ENCODE measurements at regions not wholly inside any gene's neighbourhood (a gene's known extent, or its start where the extent isn't known, plus 50 kb on each side); places are given as distances from the start of the nearest gene placed in this dataset.

GRCh38 chr9:13360188-13360587 is 80.7 kb upstream of the MPDZ start:
- Mint-ChIP-seq H3K4me1 (no peaks in the 10 kb centered on the region), H3K4me3 (no peak overlapping the region), H3K27me3 (no peaks in the 10 kb centered on the region), H3K9me3 (peaks cover 0 to 10% (median 1%) of the 10 kb centered on the region in 7 donors), H3K36me3 (no peaks in the 10 kb centered on the region), H3K27ac (no peak overlapping the region)
- H3K27ac ChIP-seq (ENCODE audit: insufficient read depth, low read length, poor library complexity, severe bottlenecking), result no peak overlapping the region
- no peak overlapping the region for H3K4me3 ChIP-seq (ENCODE audit: low read depth, low read length)
- no peaks in the 10 kb centered on the region for H3K4me1 ChIP-seq (ENCODE audit: control insufficient read depth, insufficient read depth, low read length, poor library complexity, severe bottlenecking)
- DNase-seq (no peak), ATAC-seq (ENCODE audit: low read depth in 2 of 2) (no peak)
- no peaks in the 10 kb centered on the region for H3K36me3 ChIP-seq (ENCODE audit: control insufficient read depth, insufficient read depth, low read length)
- no peaks in the 10 kb centered on the region for H3K27me3 ChIP-seq (ENCODE audit: control insufficient read depth, insufficient read depth, low read length)
- no peaks in the 10 kb centered on the region for H3K9me3 ChIP-seq (ENCODE audit: control insufficient read depth in 2 of 2, low read length in 2 of 2)

- Mint-ChIP-seq H3K4me3 (no peak overlapping the region), H3K4me1 (no peaks in the 10 kb centered on the region), H3K9me3 (peaks cover 0 to 4% (median 0%) of the 10 kb centered on the region in 7 donors), H3K27me3 (no peaks in the 10 kb centered on the region), H3K36me3 (no peaks in the 10 kb centered on the region), H3K27ac (no peak overlapping the region)
- ATAC-seq (ENCODE audit: low read depth in 2 of 2), result no peak
- Histone ChIP-seq H3K27ac (ENCODE audit: insufficient read depth, low read length, poor library complexity, severe bottlenecking) (no peak overlapping the region), H3K9me3 (ENCODE audit: control insufficient read depth in 2 of 2, low read length in 2 of 2) (no peaks in the 10 kb centered on the region), H3K27me3 (ENCODE audit: control insufficient read depth, insufficient read depth, low read length) (no peaks in the 10 kb centered on the region), H3K4me3 (ENCODE audit: low read depth, low read length) (no peak overlapping the region), H3K36me3 (ENCODE audit: control insufficient read depth, insufficient read depth, low read length) (no peaks in the 10 kb centered on the region), H3K4me1 (ENCODE audit: control insufficient read depth, insufficient read depth, low read length, poor library complexity, severe bottlenecking) (no peaks in the 10 kb centered on the region)
- no peak for DNase-seq
Observed at GRCh38 chr9:13358128-13358527, 78.6 kb upstream of the MPDZ start.

GRCh38 chr9:13354733-13355132 is 75.2 kb upstream of the MPDZ start:
- ATAC-seq (ENCODE audit: low read depth in 2 of 2) (no peak), DNase-seq (no peak)
- Mint-ChIP-seq H3K9me3 (peaks cover 0 to 4% (median 0%) of the 10 kb centered on the region in 7 donors), H3K27ac (no peak overlapping the region), H3K36me3 (no peaks in the 10 kb centered on the region), H3K4me1 (no peaks in the 10 kb centered on the region), H3K27me3 (no peaks in the 10 kb centered on the region), H3K4me3 (no peak overlapping the region)
- Histone ChIP-seq H3K36me3 (ENCODE audit: control insufficient read depth, insufficient read depth, low read length) (no peaks in the 10 kb centered on the region), H3K4me1 (ENCODE audit: control insufficient read depth, insufficient read depth, low read length, poor library complexity, severe bottlenecking) (no peaks in the 10 kb centered on the region), H3K9me3 (ENCODE audit: control insufficient read depth in 2 of 2, low read length in 2 of 2) (no peaks in the 10 kb centered on the region), H3K4me3 (ENCODE audit: low read depth, low read length) (no peak overlapping the region), H3K27me3 (ENCODE audit: control insufficient read depth, insufficient read depth, low read length) (no peaks in the 10 kb centered on the region), H3K27ac (ENCODE audit: insufficient read depth, low read length, poor library complexity, severe bottlenecking) (no peak overlapping the region)

GRCh38 chr9:13352451-13352979 is 73.0 kb upstream of the MPDZ start:
- Histone ChIP-seq H3K27me3 (ENCODE audit: control insufficient read depth, insufficient read depth, low read length) (no peaks in the 10 kb centered on the region), H3K27ac (ENCODE audit: insufficient read depth, low read length, poor library complexity, severe bottlenecking) (no peak overlapping the region)
- no peaks in the 10 kb centered on the region for H3K27me3 Mint-ChIP-seq

GRCh38 chr9:13351778-13352386 is 72.4 kb upstream of the MPDZ start:
- no peak overlapping the region for H3K27ac Mint-ChIP-seq
- H3K4me1 ChIP-seq (ENCODE audit: control insufficient read depth, insufficient read depth, low read length, poor library complexity, severe bottlenecking), result no peaks in the 10 kb centered on the region
- H3K4me3 ChIP-seq (ENCODE audit: low read depth, low read length), result no peak overlapping the region
- no peak overlapping the region for H3K4me3 Mint-ChIP-seq
- H3K36me3 Mint-ChIP-seq, result no peaks in the 10 kb centered on the region
- peaks cover 0 to 1% (median 0%) of the 10 kb centered on the region in 7 donors for H3K9me3 Mint-ChIP-seq
- no peak overlapping the region for H3K27ac ChIP-seq (ENCODE audit: insufficient read depth, low read length, poor library complexity, severe bottlenecking)
- H3K36me3 ChIP-seq (ENCODE audit: control insufficient read depth, insufficient read depth, low read length), result no peaks in the 10 kb centered on the region
- H3K27me3 ChIP-seq (ENCODE audit: control insufficient read depth, insufficient read depth, low read length), result no peaks in the 10 kb centered on the region
- H3K9me3 ChIP-seq (ENCODE audit: control insufficient read depth in 2 of 2, low read length in 2 of 2), result no peaks in the 10 kb centered on the region
- ATAC-seq (ENCODE audit: low read depth in 2 of 2) (no peak), DNase-seq (peak in 1 of 3 donors; percentile 2)
- H3K4me1 Mint-ChIP-seq, result no peaks in the 10 kb centered on the region
- H3K27me3 Mint-ChIP-seq, result no peaks in the 10 kb centered on the region

More at GRCh38 chr9:13352451-13352979, 73.0 kb upstream of the MPDZ start:
- DNase-seq, result no peak
- H3K4me3 ChIP-seq (ENCODE audit: low read depth, low read length), result no peak overlapping the region
- Mint-ChIP-seq H3K36me3 (no peaks in the 10 kb centered on the region), H3K9me3 (peaks cover 0 to 1% (median 0%) of the 10 kb centered on the region in 7 donors), H3K4me3 (no peak overlapping the region), H3K27ac (no peak overlapping the region), H3K4me1 (no peaks in the 10 kb centered on the region)
- H3K9me3 ChIP-seq (ENCODE audit: control insufficient read depth in 2 of 2, low read length in 2 of 2), result no peaks in the 10 kb centered on the region
- ATAC-seq (ENCODE audit: low read depth in 2 of 2), result no peak
- no peaks in the 10 kb centered on the region for H3K36me3 ChIP-seq (ENCODE audit: control insufficient read depth, insufficient read depth, low read length)
- H3K4me1 ChIP-seq (ENCODE audit: control insufficient read depth, insufficient read depth, low read length, poor library complexity, severe bottlenecking), result no peaks in the 10 kb centered on the region

GRCh38 chr9:13332571-13332970 is 53.1 kb upstream of the MPDZ start:
- ATAC-seq (ENCODE audit: low read depth in 2 of 2) (no peak), DNase-seq (no peak)
- Histone ChIP-seq H3K27ac (ENCODE audit: insufficient read depth, low read length, poor library complexity, severe bottlenecking) (no peak overlapping the region), H3K4me3 (ENCODE audit: low read depth, low read length) (no peak overlapping the region), H3K36me3 (ENCODE audit: control insufficient read depth, insufficient read depth, low read length) (no peaks in the 10 kb centered on the region), H3K27me3 (ENCODE audit: control insufficient read depth, insufficient read depth, low read length) (no peaks in the 10 kb centered on the region), H3K4me1 (ENCODE audit: control insufficient read depth, insufficient read depth, low read length, poor library complexity, severe bottlenecking) (no peaks in the 10 kb centered on the region), H3K9me3 (ENCODE audit: control insufficient read depth in 2 of 2, low read length in 2 of 2) (no peaks in the 10 kb centered on the region)
- Mint-ChIP-seq H3K9me3 (peaks cover 0 to 19% (median 6%) of the 10 kb centered on the region in 7 donors), H3K4me3 (no peak overlapping the region), H3K36me3 (no peaks in the 10 kb centered on the region), H3K27me3 (no peaks in the 10 kb centered on the region), H3K27ac (no peak overlapping the region), H3K4me1 (no peaks in the 10 kb centered on the region)

GRCh38 chr9:13331320-13331719 is 51.8 kb upstream of the MPDZ start:
- Mint-ChIP-seq H3K27me3 (no peaks in the 10 kb centered on the region), H3K4me1 (no peaks in the 10 kb centered on the region), H3K4me3 (no peak overlapping the region), H3K9me3 (peaks cover 0 to 18% (median 4%) of the 10 kb centered on the region in 7 donors), H3K27ac (no peak overlapping the region), H3K36me3 (no peaks in the 10 kb centered on the region)
- H3K9me3 ChIP-seq (ENCODE audit: control insufficient read depth in 2 of 2, low read length in 2 of 2), result no peaks in the 10 kb centered on the region
- ATAC-seq (ENCODE audit: low read depth in 2 of 2) (no peak), DNase-seq (no peak)
- no peaks in the 10 kb centered on the region for H3K36me3 ChIP-seq (ENCODE audit: control insufficient read depth, insufficient read depth, low read length)
- H3K27ac ChIP-seq (ENCODE audit: insufficient read depth, low read length, poor library complexity, severe bottlenecking), result no peak overlapping the region
- H3K4me3 ChIP-seq (ENCODE audit: low read depth, low read length), result no peak overlapping the region
- H3K27me3 ChIP-seq (ENCODE audit: control insufficient read depth, insufficient read depth, low read length), result no peaks in the 10 kb centered on the region
- H3K4me1 ChIP-seq (ENCODE audit: control insufficient read depth, insufficient read depth, low read length, poor library complexity, severe bottlenecking), result no peaks in the 10 kb centered on the region

GRCh38 chr9:13330396-13331004 is 51.0 kb upstream of the MPDZ start:
- Mint-ChIP-seq H3K9me3 (peaks cover 0 to 17% (median 3%) of the 10 kb centered on the region in 7 donors), H3K27me3 (no peaks in the 10 kb centered on the region), H3K36me3 (no peaks in the 10 kb centered on the region), H3K27ac (no peak overlapping the region), H3K4me3 (no peak overlapping the region), H3K4me1 (no peaks in the 10 kb centered on the region)
- ATAC-seq (ENCODE audit: low read depth in 2 of 2) (no peak), DNase-seq (no peak)
- no peak overlapping the region for H3K4me3 ChIP-seq (ENCODE audit: low read depth, low read length)
- no peaks in the 10 kb centered on the region for H3K4me1 ChIP-seq (ENCODE audit: control insufficient read depth, insufficient read depth, low read length, poor library complexity, severe bottlenecking)
- H3K27ac ChIP-seq (ENCODE audit: insufficient read depth, low read length, poor library complexity, severe bottlenecking), result no peak overlapping the region
- no peaks in the 10 kb centered on the region for H3K36me3 ChIP-seq (ENCODE audit: control insufficient read depth, insufficient read depth, low read length)
- no peaks in the 10 kb centered on the region for H3K27me3 ChIP-seq (ENCODE audit: control insufficient read depth, insufficient read depth, low read length)
- no peaks in the 10 kb centered on the region for H3K9me3 ChIP-seq (ENCODE audit: control insufficient read depth in 2 of 2, low read length in 2 of 2)

Data from CD4-positive, CD25-positive, alpha-beta regulatory T cell (primary cell).